ENCODE measurements at regions not wholly inside any gene's neighbourhood (a gene's known extent, or its start where the extent isn't known, plus 50 kb on each side); places are given as distances from the start of the nearest gene placed in this dataset.
"Not testable (repeated sequence)": the region's sequence is repeated elsewhere in the genome, so short reads cannot be mapped to it uniquely, and the experiment has no call there.

- Histone ChIP-seq H3K27me3 (ENCODE audit: control insufficient read depth in 3 of 3, insufficient read depth in 3 of 3, low read depth in 1 of 3, low read length in 3 of 3) (no peaks in the 10 kb centered on the region), H3K4me1 (ENCODE audit: control insufficient read depth in 2 of 2, insufficient read depth in 1 of 2, low read depth in 1 of 2, low read length in 2 of 2) (no peaks in the 10 kb centered on the region), H2BK15ac (ENCODE audit: low read length) (no peak overlapping the region), H3K27ac (replicated peaks; ENCODE audit: low read length) (no peak overlapping the region), H2AK5ac (ENCODE audit: low read depth, low read length) (no peak overlapping the region), H3K9me3 (replicated peaks in 1 of 2; ENCODE audit: control insufficient read depth in 2 of 2, insufficient read depth in 1 of 2, low read depth in 1 of 2, low read length in 2 of 2) (no peaks in the 10 kb centered on the region), H3K23ac (ENCODE audit: low read depth, low read length, poor library complexity) (no peak overlapping the region), H3K4me3 (ENCODE audit: low read length in 2 of 2) (no peak overlapping the region), H2BK12ac (ENCODE audit: low read length) (no peak overlapping the region), H3K36me3 (replicated peaks in 1 of 2; ENCODE audit: control insufficient read depth in 2 of 2, insufficient read depth in 2 of 2, low read length in 2 of 2) (no peaks in the 10 kb centered on the region), H2AFZ (ENCODE audit: low read length) (no peak overlapping the region), H3K4ac (ENCODE audit: low read length) (no peak overlapping the region), H2BK120ac (ENCODE audit: low read depth, low read length) (no peak overlapping the region), H4K91ac (ENCODE audit: low read depth, low read length, poor library complexity) (no peak overlapping the region), H3K14ac (ENCODE audit: low read length) (no peak overlapping the region), H3K4me2 (ENCODE audit: insufficient read depth, low read length, poor library complexity, severe bottlenecking) (no peak overlapping the region), H3K79me1 (ENCODE audit: low read depth, low read length) (no peaks in the 10 kb centered on the region), H2BK5ac (ENCODE audit: low read length) (no peak overlapping the region), H3K9ac (ENCODE audit: low read depth, low read length, poor library complexity) (no peak overlapping the region), H3K18ac (ENCODE audit: low read length) (no peak overlapping the region), H4K8ac (ENCODE audit: low read depth, low read length) (no peak overlapping the region)
- no CpG with 5 or more reads among the region's 5 CpGs for WGBS, 2 donors (ENCODE audit: extremely low coverage in 2 of 2, insufficient read length in 2 of 2, insufficient replicate concordance in 1 of 2)
- DNase-seq (ENCODE audit: low spot score), result no peak
These were observed 92.3 kb upstream of the PHACTR1 start for GRCh38 chr6:12624142-12624837.

DNA sequence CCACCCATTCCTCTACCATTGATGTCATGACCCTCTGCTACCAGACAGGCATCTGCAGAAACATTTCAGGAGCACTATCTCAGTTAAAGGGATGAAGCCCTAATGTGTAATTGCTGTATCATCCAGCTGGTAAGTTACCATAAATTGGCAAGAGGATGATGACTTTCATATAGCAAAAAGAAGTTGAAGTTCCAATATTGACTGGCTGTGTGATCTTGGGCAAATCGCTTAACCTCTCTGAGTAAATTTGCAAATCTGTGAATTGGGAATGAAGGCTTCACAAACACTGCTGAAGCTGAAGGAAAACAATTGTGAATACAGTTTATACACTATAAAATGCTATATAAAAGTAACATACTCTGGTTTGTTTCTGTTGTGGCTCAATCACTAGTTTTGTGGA, 89.5 kb upstream of the PHACTR1 start:
- Histone ChIP-seq H3K27me3 (ENCODE audit: control insufficient read depth in 3 of 3, insufficient read depth in 3 of 3, low read depth in 1 of 3, low read length in 3 of 3) (no peaks in the 10 kb centered on the region), H3K9me3 (replicated peaks in 1 of 2; ENCODE audit: control insufficient read depth in 2 of 2, insufficient read depth in 1 of 2, low read depth in 1 of 2, low read length in 2 of 2) (no peaks in the 10 kb centered on the region), H3K79me1 (ENCODE audit: low read depth, low read length) (no peaks in the 10 kb centered on the region), H3K4me1 (ENCODE audit: control insufficient read depth in 2 of 2, insufficient read depth in 1 of 2, low read depth in 1 of 2, low read length in 2 of 2) (no peaks in the 10 kb centered on the region), H2BK120ac (ENCODE audit: low read depth, low read length) (no peak overlapping the region), H3K36me3 (replicated peaks in 1 of 2; ENCODE audit: control insufficient read depth in 2 of 2, insufficient read depth in 2 of 2, low read length in 2 of 2) (no peaks in the 10 kb centered on the region), H2AFZ (ENCODE audit: low read length) (no peak overlapping the region), H2BK15ac (ENCODE audit: low read length) (no peak overlapping the region), H3K9ac (ENCODE audit: low read depth, low read length, poor library complexity) (no peak overlapping the region), H2AK5ac (ENCODE audit: low read depth, low read length) (no peak overlapping the region), H3K27ac (replicated peaks; ENCODE audit: low read length) (no peak overlapping the region), H3K14ac (ENCODE audit: low read length) (no peak overlapping the region), H3K4me2 (ENCODE audit: insufficient read depth, low read length, poor library complexity, severe bottlenecking) (no peak overlapping the region), H4K8ac (ENCODE audit: low read depth, low read length) (no peak overlapping the region), H2BK12ac (ENCODE audit: low read length) (no peak overlapping the region), H4K91ac (ENCODE audit: low read depth, low read length, poor library complexity) (no peak overlapping the region), H3K4ac (ENCODE audit: low read length) (no peak overlapping the region), H3K4me3 (ENCODE audit: low read length in 2 of 2) (no peak overlapping the region), H2BK5ac (ENCODE audit: low read length) (no peak overlapping the region), H3K18ac (ENCODE audit: low read length) (no peak overlapping the region), H3K23ac (ENCODE audit: low read depth, low read length, poor library complexity) (no peak overlapping the region)
- no peak for DNase-seq (ENCODE audit: low spot score)
- WGBS, 2 donors (ENCODE audit: extremely low coverage in 2 of 2, insufficient read length in 2 of 2, insufficient replicate concordance in 1 of 2), result no CpG with 5 or more reads among the region's 1 CpG

DNA sequence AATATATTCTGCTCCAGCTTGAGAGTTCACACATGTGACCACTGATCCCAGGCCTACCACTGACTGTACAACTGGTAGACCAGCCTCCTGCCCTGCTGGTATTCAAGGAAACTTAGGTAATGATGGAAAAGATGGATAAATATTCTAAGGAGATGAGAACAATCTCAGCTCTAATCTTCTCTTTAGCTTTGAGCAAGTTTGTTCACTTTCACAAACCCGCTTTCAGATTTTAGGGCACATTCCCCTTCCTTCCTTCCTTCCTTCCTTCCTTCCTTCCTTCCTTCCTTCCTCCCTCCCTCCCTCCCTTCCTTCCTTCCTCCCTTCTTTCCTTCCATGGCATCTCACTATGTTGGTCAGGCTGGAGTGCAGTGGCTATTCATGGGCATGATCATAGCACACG, 88.2 kb upstream of the PHACTR1 start:
- Histone ChIP-seq H2BK15ac (ENCODE audit: low read length) (no peak overlapping the region), H4K8ac (ENCODE audit: low read depth, low read length) (no peak overlapping the region), H3K23ac (ENCODE audit: low read depth, low read length, poor library complexity) (no peak overlapping the region), H2AK5ac (ENCODE audit: low read depth, low read length) (no peak overlapping the region), H3K18ac (ENCODE audit: low read length) (no peak overlapping the region), H3K27me3 (ENCODE audit: control insufficient read depth in 3 of 3, insufficient read depth in 3 of 3, low read depth in 1 of 3, low read length in 3 of 3) (no peaks in the 10 kb centered on the region), H3K9ac (ENCODE audit: low read depth, low read length, poor library complexity) (no peak overlapping the region), H3K4me3 (ENCODE audit: low read length in 2 of 2) (no peak overlapping the region), H3K79me1 (ENCODE audit: low read depth, low read length) (no peaks in the 10 kb centered on the region), H2BK12ac (ENCODE audit: low read length) (no peak overlapping the region), H4K91ac (ENCODE audit: low read depth, low read length, poor library complexity) (no peak overlapping the region), H2BK120ac (ENCODE audit: low read depth, low read length) (no peak overlapping the region), H3K4me2 (ENCODE audit: insufficient read depth, low read length, poor library complexity, severe bottlenecking) (no peak overlapping the region), H3K27ac (replicated peaks; ENCODE audit: low read length) (no peak overlapping the region), H3K9me3 (replicated peaks in 1 of 2; ENCODE audit: control insufficient read depth in 2 of 2, insufficient read depth in 1 of 2, low read depth in 1 of 2, low read length in 2 of 2) (no peaks in the 10 kb centered on the region), H3K14ac (ENCODE audit: low read length) (no peak overlapping the region), H3K36me3 (replicated peaks in 1 of 2; ENCODE audit: control insufficient read depth in 2 of 2, insufficient read depth in 2 of 2, low read length in 2 of 2) (no peaks in the 10 kb centered on the region), H3K4me1 (ENCODE audit: control insufficient read depth in 2 of 2, insufficient read depth in 1 of 2, low read depth in 1 of 2, low read length in 2 of 2) (no peaks in the 10 kb centered on the region), H2BK5ac (ENCODE audit: low read length) (no peak overlapping the region), H3K4ac (ENCODE audit: low read length) (no peak overlapping the region), H2AFZ (ENCODE audit: low read length) (no peak overlapping the region)
- no CpG with 5 or more reads among the region's 2 CpGs for WGBS, 2 donors (ENCODE audit: extremely low coverage in 2 of 2, insufficient read length in 2 of 2, insufficient replicate concordance in 1 of 2)
- no peak for DNase-seq (ENCODE audit: low spot score)

GRCh38 chr6:12633746-12634145, 82.8 kb upstream of the PHACTR1 start:
- not testable (repeated sequence) for H3K14ac ChIP-seq (ENCODE audit: low read length); H3K23ac ChIP-seq (ENCODE audit: low read depth, low read length, poor library complexity); H3K4me2 ChIP-seq (ENCODE audit: insufficient read depth, low read length, poor library complexity, severe bottlenecking); H2BK15ac ChIP-seq (ENCODE audit: low read length); H3K9me3 ChIP-seq (replicated peaks in 1 of 2; ENCODE audit: control insufficient read depth in 2 of 2, insufficient read depth in 1 of 2, low read depth in 1 of 2, low read length in 2 of 2); H2BK120ac ChIP-seq (ENCODE audit: low read depth, low read length); H3K79me1 ChIP-seq (ENCODE audit: low read depth, low read length); H3K4ac ChIP-seq (ENCODE audit: low read length); H3K4me3 ChIP-seq (ENCODE audit: low read length in 2 of 2); H3K27me3 ChIP-seq (ENCODE audit: control insufficient read depth in 3 of 3, insufficient read depth in 3 of 3, low read depth in 1 of 3, low read length in 3 of 3); H2BK12ac ChIP-seq (ENCODE audit: low read length); H2AFZ ChIP-seq (ENCODE audit: low read length); H2BK5ac ChIP-seq (ENCODE audit: low read length); H3K18ac ChIP-seq (ENCODE audit: low read length); H4K8ac ChIP-seq (ENCODE audit: low read depth, low read length); H3K27ac ChIP-seq (replicated peaks; ENCODE audit: low read length); H2AK5ac ChIP-seq (ENCODE audit: low read depth, low read length); H4K91ac ChIP-seq (ENCODE audit: low read depth, low read length, poor library complexity); H3K4me1 ChIP-seq (ENCODE audit: control insufficient read depth in 2 of 2, insufficient read depth in 1 of 2, low read depth in 1 of 2, low read length in 2 of 2); H3K36me3 ChIP-seq (replicated peaks in 1 of 2; ENCODE audit: control insufficient read depth in 2 of 2, insufficient read depth in 2 of 2, low read length in 2 of 2); H3K9ac ChIP-seq (ENCODE audit: low read depth, low read length, poor library complexity); DNase-seq (ENCODE audit: low spot score)
- no CpG with 5 or more reads among the region's 1 CpG for whole genome bisulfite sequencing, 2 donors (ENCODE audit: extremely low coverage in 2 of 2, insufficient read length in 2 of 2, insufficient replicate concordance in 1 of 2)
